GM03348 (cell line): ENCODE measurements at regions not wholly inside any gene's neighbourhood (a gene's known extent, or its start where the extent isn't known, plus 50 kb on each side); places are given as distances from the start of the nearest gene placed in this dataset.
"Not testable (repeated sequence)": the region's sequence is repeated elsewhere in the genome, so short reads cannot be mapped to it uniquely, and the experiment has no call there.

ENCODE experiments used
- DNase-seq: peaks from one replicate; pipeline ENCODE4 v3.0.0; 2012; ENCODE audit warnings: low spot score

GRCh38 chr3:118678663-118679062 is 356.0 kb downstream of the IGSF11 start:
- not testable (repeated sequence) for DNase-seq

GRCh38 chr3:118682921-118683320 is 351.7 kb downstream of the IGSF11 start:
- DNase-seq, result no peak

- no peak for DNase-seq
Measured at GRCh38 chr3:118683636-118684035, 351.0 kb downstream of the IGSF11 start.

- DNase-seq, result no peak
Measured at GRCh38 chr3:118688396-118688884, 346.2 kb downstream of the IGSF11 start.

GRCh38 chr3:118692416-118692815 is 342.2 kb downstream of the IGSF11 start:
- no peak for DNase-seq

- DNase-seq, result no peak
Measured at GRCh38 chr3:118705487-118706219, 329.0 kb downstream of the IGSF11 start.

- no peak for DNase-seq
Measured at GRCh38 chr3:118707991-118708390, 326.7 kb downstream of the IGSF11 start.

GRCh38 chr3:118710532-118710931 is 324.1 kb downstream of the IGSF11 start:
- no peak for DNase-seq

- DNase-seq, result no peak
Measured at GRCh38 chr3:118713502-118714207, 321.0 kb downstream of the IGSF11 start.

GRCh38 chr3:118714800-118715199 is 319.8 kb downstream of the IGSF11 start:
- no peak for DNase-seq

GRCh38 chr3:118729546-118729945 is 305.1 kb downstream of the IGSF11 start:
- DNase-seq, result no peak

- no peak for DNase-seq
Measured at GRCh38 chr3:118734664-118735063, 300.0 kb downstream of the IGSF11 start.

GRCh38 chr3:118736107-118736506 is 298.5 kb downstream of the IGSF11 start:
- DNase-seq, result no peak

GRCh38 chr3:118740722-118741290 is 293.8 kb downstream of the IGSF11 start:
- DNase-seq, result no peak

- no peak for DNase-seq
Measured at GRCh38 chr3:118742760-118743159, 291.9 kb downstream of the IGSF11 start.

GRCh38 chr3:118744186-118744585 is 290.5 kb downstream of the IGSF11 start:
- DNase-seq, result no peak

- DNase-seq, result no peak
Measured at GRCh38 chr3:118754406-118755252, 280.0 kb downstream of the IGSF11 start.

GRCh38 chr3:118755253-118755801 is 279.3 kb downstream of the IGSF11 start:
- DNase-seq, result no peak

GRCh38 chr3:118760585-118761290 is 273.9 kb downstream of the IGSF11 start:
- DNase-seq, result no peak

- no peak for DNase-seq
Measured at GRCh38 chr3:118761291-118761606, 273.4 kb downstream of the IGSF11 start.

GRCh38 chr3:118765636-118766305 is 268.9 kb downstream of the IGSF11 start:
- no peak for DNase-seq
